Gastroesophageal sphincter (tissue), 4 donors: ENCODE measurements at regions not wholly inside any gene's neighbourhood (a gene's known extent, or its start where the extent isn't known, plus 50 kb on each side); places are given as distances from the start of the nearest gene placed in this dataset.
"Not testable (repeated sequence)": the region's sequence is repeated elsewhere in the genome, so short reads cannot be mapped to it uniquely, and the experiment has no call there.

Experiments
- ATAC-seq: fragments of 150-250 bp; one replicate; pipeline ENCODE4 v1.9.1; 2016; ENCODE audit warnings: mild to moderate bottlenecking, moderate library complexity
- H3K27ac ChIP-seq, 4 donors: fragments of 200-600 bp; sonication (generic) in 3 of 4; 1 replicate in 3 of 4; 2 replicates in 1 of 4; pipeline ENCODE4 v1.5.1; 2016 to 2019
- H3K27me3 ChIP-seq: fragments of 200-600 bp; sonication (generic); one replicate; pipeline ENCODE4 v1.5.1; 2019
- H3K36me3 ChIP-seq, 2 donors: fragments of 200-600 bp; sonication (generic); one replicate each; pipeline ENCODE4 v1.5.1; 2019; ENCODE audit warnings: control low read depth in 1 of 2
- H3K4me1 ChIP-seq, 3 donors: fragments of 200-600 bp; sonication (generic); 1 replicate in 2 of 3; 2 replicates in 1 of 3; pipeline ENCODE4 v1.5.1; 2016 to 2019; ENCODE audit warnings: control low read depth in 2 of 3
- H3K4me3 ChIP-seq, 2 donors: fragments of 200-600 bp; sonication (generic); one replicate each; pipeline ENCODE4 v1.5.1; 2019; ENCODE audit warnings: mild to moderate bottlenecking in 1 of 2, moderate library complexity in 1 of 2
- H3K9me3 ChIP-seq, 3 donors: fragments of 200-600 bp; sonication (generic); one replicate each; pipeline ENCODE4 v1.5.1; 2017 to 2019; ENCODE audit warnings: control low read depth in 2 of 3
- WGBS, 2 donors: methylation state at CpG; one replicate each; pipeline ENCODE4 v1.1.5; 2018; ENCODE audit warnings: low coverage in 1 of 2; 5-methylcytosine and 5-hydroxymethylcytosine counted together

GRCh38 chr9:67397731-67398130 lies 405.4 kb upstream of the SPATA31A3 start:
- H3K36me3 ChIP-seq, H3K4me3 ChIP-seq, H3K9me3 ChIP-seq, H3K27ac ChIP-seq, ATAC-seq, H3K27me3 ChIP-seq, H3K4me1 ChIP-seq: not testable (repeated sequence)
- 88% methylated on average over 1 of the region's 2 CpGs; no CpG with 5 or more reads in 1 of the 2 donors for WGBS, 2 donors

GRCh38 chr9:67394782-67395181 lies 402.4 kb upstream of the SPATA31A3 start:
- H3K9me3 ChIP-seq, H3K27me3 ChIP-seq, H3K4me1 ChIP-seq, H3K4me3 ChIP-seq, H3K27ac ChIP-seq, H3K36me3 ChIP-seq, ATAC-seq: not testable (repeated sequence)
- WGBS, 2 donors, result no CpG with 5 or more reads among the region's 5 CpGs

GRCh38 chr9:67394038-67394437 lies 401.7 kb upstream of the SPATA31A3 start:
- H3K27me3 ChIP-seq, H3K36me3 ChIP-seq, H3K27ac ChIP-seq, H3K4me1 ChIP-seq, H3K4me3 ChIP-seq, H3K9me3 ChIP-seq, ATAC-seq: not testable (repeated sequence)
- no CpG with 5 or more reads among the region's 4 CpGs for WGBS, 2 donors

GRCh38 chr9:67369664-67370063 lies 377.3 kb upstream of the SPATA31A3 start:
- not testable (repeated sequence) for H3K4me1 ChIP-seq, H3K9me3 ChIP-seq, H3K4me3 ChIP-seq, H3K27me3 ChIP-seq, H3K36me3 ChIP-seq, ATAC-seq, H3K27ac ChIP-seq
- WGBS, 2 donors, result no CpG with 5 or more reads among the region's 2 CpGs

- H3K27ac ChIP-seq, H3K9me3 ChIP-seq, H3K36me3 ChIP-seq, ATAC-seq, H3K4me1 ChIP-seq, H3K4me3 ChIP-seq, H3K27me3 ChIP-seq: not testable (repeated sequence)
- no CpG with 5 or more reads among the region's 7 CpGs for WGBS, 2 donors
Observed at GRCh38 chr9:67362325-67362724, 370.0 kb upstream of the SPATA31A3 start.

- not testable (repeated sequence) for H3K27ac ChIP-seq, H3K27me3 ChIP-seq, H3K4me1 ChIP-seq, H3K9me3 ChIP-seq, H3K36me3 ChIP-seq, H3K4me3 ChIP-seq
- no CpG with 5 or more reads among the region's 4 CpGs for WGBS, 2 donors
- ATAC-seq, result peak; percentile 16
Observed at GRCh38 chr9:67353961-67354360, 361.6 kb upstream of the SPATA31A3 start.

- not testable (repeated sequence) for H3K27ac ChIP-seq, ATAC-seq, H3K4me1 ChIP-seq, H3K4me3 ChIP-seq, H3K27me3 ChIP-seq, H3K9me3 ChIP-seq, H3K36me3 ChIP-seq
- no CpG with 5 or more reads among the region's 2 CpGs for WGBS, 2 donors
Observed at GRCh38 chr9:67349424-67349759, 357.0 kb upstream of the SPATA31A3 start.

- not testable (repeated sequence) for H3K27ac ChIP-seq, ATAC-seq, H3K4me3 ChIP-seq, H3K4me1 ChIP-seq, H3K27me3 ChIP-seq, H3K9me3 ChIP-seq, H3K36me3 ChIP-seq
- no CpG with 5 or more reads among the region's 2 CpGs for WGBS, 2 donors
Observed at GRCh38 chr9:67348562-67349423, 356.4 kb upstream of the SPATA31A3 start.

GRCh38 chr9:67348094-67348493 lies 355.7 kb upstream of the SPATA31A3 start:
- H3K27me3 ChIP-seq, H3K36me3 ChIP-seq, ATAC-seq, H3K9me3 ChIP-seq, H3K27ac ChIP-seq, H3K4me1 ChIP-seq, H3K4me3 ChIP-seq: not testable (repeated sequence)
- WGBS, 2 donors, result no CpG with 5 or more reads among the region's 4 CpGs

- H3K4me3 ChIP-seq, H3K4me1 ChIP-seq, H3K27ac ChIP-seq, H3K9me3 ChIP-seq, H3K27me3 ChIP-seq, H3K36me3 ChIP-seq, ATAC-seq: not testable (repeated sequence)
- WGBS, 2 donors, result no CpG with 5 or more reads among the region's 7 CpGs
Observed at GRCh38 chr9:67339216-67339615, 346.9 kb upstream of the SPATA31A3 start.

- not testable (repeated sequence) for H3K4me3 ChIP-seq, H3K27ac ChIP-seq, H3K4me1 ChIP-seq, ATAC-seq, H3K9me3 ChIP-seq, H3K27me3 ChIP-seq, H3K36me3 ChIP-seq
- no CpG with 5 or more reads among the region's 12 CpGs for WGBS, 2 donors
Observed at GRCh38 chr9:67338201-67338600, 345.9 kb upstream of the SPATA31A3 start.

GRCh38 chr9:67334727-67335572 lies 342.6 kb upstream of the SPATA31A3 start:
- not testable (repeated sequence) for H3K27me3 ChIP-seq, H3K36me3 ChIP-seq, H3K4me3 ChIP-seq, H3K27ac ChIP-seq, ATAC-seq, H3K9me3 ChIP-seq, H3K4me1 ChIP-seq
- WGBS, 2 donors, result no CpG with 5 or more reads among the region's 9 CpGs

GRCh38 chr9:67331634-67332033 lies 339.3 kb upstream of the SPATA31A3 start:
- H3K4me1 ChIP-seq, H3K4me3 ChIP-seq, H3K36me3 ChIP-seq, H3K9me3 ChIP-seq, ATAC-seq, H3K27ac ChIP-seq, H3K27me3 ChIP-seq: not testable (repeated sequence)
- WGBS, 2 donors, result no CpG with 5 or more reads among the region's 2 CpGs

- H3K9me3 ChIP-seq, H3K36me3 ChIP-seq, ATAC-seq, H3K27me3 ChIP-seq, H3K27ac ChIP-seq, H3K4me1 ChIP-seq, H3K4me3 ChIP-seq: not testable (repeated sequence)
- WGBS, 2 donors, result no CpG with 5 or more reads among the region's 2 CpGs
Observed at GRCh38 chr9:67313409-67313808, 321.1 kb upstream of the SPATA31A3 start.
